ENCODE measurements at regions not wholly inside any gene's neighbourhood (a gene's known extent, or its start where the extent isn't known, plus 50 kb on each side); places are given as distances from the start of the nearest gene placed in this dataset.

GRCh38 chr5:89946508-89946907 is 463.0 kb downstream of the CETN3 start:
- no peak for DNase-seq (ENCODE audit: low read depth in 4 of 4, low spot score in 3 of 4)

GRCh38 chr5:89942171-89942570 is 467.4 kb downstream of the CETN3 start:
- DNase-seq (ENCODE audit: low read depth in 4 of 4, low spot score in 3 of 4) = no peak

- no peak for DNase-seq (ENCODE audit: low read depth in 4 of 4, low spot score in 3 of 4)
Measured at GRCh38 chr5:89936576-89936975, 473.0 kb downstream of the CETN3 start.

- no peak for DNase-seq (ENCODE audit: low read depth in 4 of 4, low spot score in 3 of 4)
Measured at GRCh38 chr5:89934069-89934468, 475.5 kb downstream of the CETN3 start.

GRCh38 chr5:89932771-89933181 is 476.8 kb downstream of the CETN3 start:
- no peak for DNase-seq (ENCODE audit: low read depth in 4 of 4, low spot score in 3 of 4)

- no peak for DNase-seq (ENCODE audit: low read depth in 4 of 4, low spot score in 3 of 4)
Measured at GRCh38 chr5:89930591-89931392, 478.8 kb downstream of the CETN3 start.

- no peak for DNase-seq (ENCODE audit: low read depth in 4 of 4, low spot score in 3 of 4)
Measured at GRCh38 chr5:89929834-89930233, 479.7 kb downstream of the CETN3 start.

- DNase-seq (ENCODE audit: low read depth in 4 of 4, low spot score in 3 of 4) = no peak
Measured at GRCh38 chr5:89929173-89929572, 480.4 kb downstream of the CETN3 start.

- DNase-seq (ENCODE audit: low read depth in 4 of 4, low spot score in 3 of 4) = no peak
Measured at GRCh38 chr5:89922161-89922560, 487.4 kb downstream of the CETN3 start.

GRCh38 chr5:89917112-89917511 is 492.4 kb downstream of the CETN3 start:
- DNase-seq (ENCODE audit: low read depth in 4 of 4, low spot score in 3 of 4) = no peak

GRCh38 chr5:89916131-89916530 is 493.4 kb downstream of the CETN3 start:
- no peak for DNase-seq (ENCODE audit: low read depth in 4 of 4, low spot score in 3 of 4)

- DNase-seq (ENCODE audit: low read depth in 4 of 4, low spot score in 3 of 4) = no peak
Measured at GRCh38 chr5:89908876-89909275, 500.7 kb downstream of the CETN3 start.

GRCh38 chr5:89904442-89904841 is 505.1 kb downstream of the CETN3 start:
- DNase-seq (ENCODE audit: low read depth in 4 of 4, low spot score in 3 of 4) = no peak

- DNase-seq (ENCODE audit: low read depth in 4 of 4, low spot score in 3 of 4) = no peak
Measured at GRCh38 chr5:89901983-89902382, 507.6 kb downstream of the CETN3 start.

- DNase-seq (ENCODE audit: low read depth in 4 of 4, low spot score in 3 of 4) = no peak
Measured at GRCh38 chr5:89901346-89901745, 508.2 kb downstream of the CETN3 start.

GRCh38 chr5:89900346-89900745 is 509.2 kb downstream of the CETN3 start:
- no peak for DNase-seq (ENCODE audit: low read depth in 4 of 4, low spot score in 3 of 4)

- no peak for DNase-seq (ENCODE audit: low read depth in 4 of 4, low spot score in 3 of 4)
Measured at GRCh38 chr5:89899559-89899958, 510.0 kb downstream of the CETN3 start.

- DNase-seq (ENCODE audit: low read depth in 4 of 4, low spot score in 3 of 4) = no peak
Measured at GRCh38 chr5:89893546-89893945, 516.0 kb downstream of the CETN3 start.

- DNase-seq (ENCODE audit: low read depth in 4 of 4, low spot score in 3 of 4) = no peak
Measured at GRCh38 chr5:89885670-89886069, 523.9 kb downstream of the CETN3 start.

- no peak for DNase-seq (ENCODE audit: low read depth in 4 of 4, low spot score in 3 of 4)
Measured at GRCh38 chr5:89883967-89884366, 525.6 kb downstream of the CETN3 start.

GRCh38 chr5:89878140-89879132 is 531.1 kb downstream of the CETN3 start:
- no peak for DNase-seq (ENCODE audit: low read depth in 4 of 4, low spot score in 3 of 4)

GRCh38 chr5:89871906-89872305 is 537.6 kb downstream of the CETN3 start:
- no peak for DNase-seq (ENCODE audit: low read depth in 4 of 4, low spot score in 3 of 4)
